Gastrocnemius medialis (tissue), 4 donors: ENCODE measurements at regions not wholly inside any gene's neighbourhood (a gene's known extent, or its start where the extent isn't known, plus 50 kb on each side); places are given as distances from the start of the nearest gene placed in this dataset.

Experiments used
- CTCF ChIP-seq, 5 experiments: fragments of 450-650 bp in 3 of 5; fragments of 200-600 bp in 2 of 5; sonication (generic) in 2 of 5; IDR thresholded peaks in 4 of 5; conservative IDR thresholded peaks in 1 of 5; 1 replicate in 4 of 5; 2 replicates in 1 of 5; pipeline ENCODE4 v1.5.1; 2016 to 2019; ENCODE audit warnings: antibody characterized with exemption in 5 of 5, mild to moderate bottlenecking in 3 of 5, moderate library complexity in 3 of 5
- POLR2A ChIP-seq, 2 donors: fragments of 450-650 bp; IDR thresholded peaks; one replicate each; pipeline ENCODE4 v1.6.1; 2017; ENCODE audit warnings: antibody characterized with exemption in 2 of 2, mild to moderate bottlenecking in 2 of 2, moderate library complexity in 2 of 2

- TF ChIP-seq CTCF (IDR thresholded peaks at IDR 0.05 in 4 of 5, conservative IDR thresholded peaks at IDR 0.05 in 1 of 5) (no peak), POLR2A (IDR thresholded peaks at IDR 0.05) (no peak)
Observed at GRCh38 chr5:40402007-40402364, 277.7 kb upstream of the PTGER4 start.
